HG03108 (cell line): ENCODE measurements at regions not wholly inside any gene's neighbourhood (a gene's known extent, or its start where the extent isn't known, plus 50 kb on each side); places are given as distances from the start of the nearest gene placed in this dataset.

Experiments used
- ATAC-seq: cut with Tn5 transposase; IDR thresholded peaks from one replicate; pipeline ENCODE4 v1.9.1; 2021; ENCODE audit warnings: moderate library complexity; ENCODE audit not compliant: unreplicated experiment

DNA sequence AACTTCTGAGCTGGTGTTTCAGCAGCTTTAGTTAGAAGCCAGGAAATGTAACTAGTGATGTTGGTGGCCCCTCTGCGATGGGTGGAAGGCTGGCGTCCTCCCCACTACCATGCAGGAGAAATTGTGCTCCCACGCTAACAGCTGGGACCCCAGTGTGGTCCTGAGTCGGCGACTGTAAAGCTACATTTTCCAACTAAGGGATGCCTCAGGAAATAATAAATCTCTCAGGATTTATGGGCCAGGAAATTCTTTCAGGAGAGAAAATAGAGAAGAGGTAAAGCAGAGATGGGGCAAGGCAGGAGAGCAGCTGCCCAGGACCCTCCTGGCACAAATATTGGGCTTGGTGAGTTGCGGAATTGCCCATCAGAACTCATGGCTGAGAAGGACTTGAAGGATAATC, 186.9 kb downstream of the OPA1 start:
- no peak for ATAC-seq

DNA sequence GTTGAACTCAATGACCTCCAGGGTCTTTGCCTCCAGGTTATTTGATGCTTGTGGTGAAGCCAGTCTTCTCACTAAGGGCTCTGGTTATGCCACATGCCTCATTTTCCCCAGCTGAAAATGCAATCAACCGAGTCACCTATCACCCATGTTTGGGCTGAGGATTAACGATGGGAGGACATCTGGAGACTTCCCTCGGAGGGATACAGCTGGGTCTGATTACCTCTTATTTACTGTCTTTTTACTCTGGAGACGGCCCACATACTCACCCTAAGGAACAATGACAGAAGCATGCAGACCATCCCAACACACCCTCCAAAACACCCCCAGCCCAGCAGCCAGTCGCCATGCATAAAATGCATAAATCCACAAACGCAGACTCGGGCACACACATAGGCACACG, 187.4 kb downstream of the OPA1 start:
- ATAC-seq, result no peak

GRCh38 chr3:193780810-193781478, 187.9 kb downstream of the OPA1 start:
- ATAC-seq, result no peak

DNA sequence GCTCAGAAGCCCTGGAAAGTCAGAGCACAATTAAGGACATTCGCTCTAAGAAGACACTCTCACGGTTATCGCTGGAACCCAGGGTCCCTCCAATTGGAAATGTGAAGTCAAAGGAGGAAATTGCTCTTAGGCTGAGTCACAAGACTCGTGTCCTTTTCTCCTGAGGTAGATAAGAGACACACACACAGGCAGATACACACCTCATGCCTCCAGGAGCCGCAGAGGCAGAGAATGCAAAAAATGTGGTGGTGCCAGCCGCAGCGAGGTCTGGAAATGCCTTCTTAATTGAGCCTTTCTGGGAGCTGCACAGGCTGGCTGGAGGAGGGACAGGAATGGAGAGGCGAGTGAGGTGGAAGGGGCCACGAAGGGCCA, 189.3 kb downstream of the OPA1 start:
- ATAC-seq, result no peak

DNA sequence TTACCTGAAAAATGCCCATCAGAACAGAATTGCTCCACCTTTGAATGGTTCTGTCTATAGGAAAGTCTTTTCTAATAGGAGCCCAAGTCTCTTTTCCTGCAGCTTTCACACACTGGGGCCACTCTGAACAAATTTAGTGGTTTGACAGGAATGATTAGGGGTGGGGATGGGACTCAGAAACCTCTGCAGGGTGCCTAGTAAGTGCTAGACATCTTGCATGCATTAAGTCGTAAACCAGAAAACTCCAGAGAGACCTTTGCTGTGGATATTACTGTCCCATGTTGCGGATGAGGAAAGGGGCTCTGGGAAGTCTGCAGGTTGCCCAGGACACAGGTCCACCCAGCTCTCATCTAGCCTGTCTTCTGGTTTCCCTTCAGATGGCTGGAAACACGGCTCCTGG, 189.7 kb downstream of the OPA1 start:
- ATAC-seq, result no peak

- ATAC-seq, result no peak
Measured at GRCh38 chr3:193783166-193783896, 190.3 kb downstream of the OPA1 start.

- ATAC-seq, result no peak
Measured at GRCh38 chr3:193784822-193785221, 191.8 kb downstream of the OPA1 start.

- ATAC-seq, result no peak
Measured at GRCh38 chr3:193787496-193787870, 194.5 kb downstream of the OPA1 start.

DNA sequence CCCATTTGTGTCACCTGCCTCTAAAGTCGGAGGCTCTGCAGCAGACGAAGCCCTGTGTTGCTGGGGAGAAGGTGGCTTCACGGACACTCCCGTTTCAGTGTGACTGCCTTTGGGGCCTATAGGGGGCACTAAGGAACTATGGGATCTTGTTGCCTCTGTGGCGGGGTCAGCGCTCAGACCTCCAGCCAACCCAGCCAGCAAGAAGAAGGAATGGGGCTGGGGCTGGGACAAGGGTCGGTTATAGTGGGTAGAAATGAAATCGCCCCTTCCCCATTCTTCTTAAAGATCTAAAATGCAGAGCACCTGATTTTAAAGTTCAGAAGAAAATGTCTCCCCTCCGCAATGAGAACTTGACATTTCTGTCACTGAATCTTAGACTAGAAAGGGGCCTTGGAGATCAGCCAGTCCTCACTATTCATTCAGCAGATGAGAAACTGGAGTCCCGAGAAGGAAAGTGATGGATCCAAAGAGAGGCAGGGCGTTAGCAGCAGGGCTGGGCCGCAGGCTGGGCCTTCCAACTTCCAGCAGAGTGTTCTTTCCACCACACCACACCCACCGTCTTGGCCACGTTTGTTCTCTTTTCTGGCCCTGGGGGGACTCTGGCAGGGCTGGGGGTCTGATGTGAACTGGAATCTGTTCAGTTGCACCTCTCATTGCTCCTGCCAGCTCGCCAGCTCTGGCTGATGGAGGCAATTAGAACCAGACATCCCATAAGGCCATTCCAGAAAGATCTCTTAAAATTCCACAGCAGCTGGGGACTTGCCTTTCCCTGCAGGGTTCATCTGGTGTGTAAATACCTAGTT, 195.4 kb downstream of the OPA1 start:
- ATAC-seq, result no peak

- no peak for ATAC-seq
Measured at GRCh38 chr3:193789455-193789854, 196.4 kb downstream of the OPA1 start.

DNA sequence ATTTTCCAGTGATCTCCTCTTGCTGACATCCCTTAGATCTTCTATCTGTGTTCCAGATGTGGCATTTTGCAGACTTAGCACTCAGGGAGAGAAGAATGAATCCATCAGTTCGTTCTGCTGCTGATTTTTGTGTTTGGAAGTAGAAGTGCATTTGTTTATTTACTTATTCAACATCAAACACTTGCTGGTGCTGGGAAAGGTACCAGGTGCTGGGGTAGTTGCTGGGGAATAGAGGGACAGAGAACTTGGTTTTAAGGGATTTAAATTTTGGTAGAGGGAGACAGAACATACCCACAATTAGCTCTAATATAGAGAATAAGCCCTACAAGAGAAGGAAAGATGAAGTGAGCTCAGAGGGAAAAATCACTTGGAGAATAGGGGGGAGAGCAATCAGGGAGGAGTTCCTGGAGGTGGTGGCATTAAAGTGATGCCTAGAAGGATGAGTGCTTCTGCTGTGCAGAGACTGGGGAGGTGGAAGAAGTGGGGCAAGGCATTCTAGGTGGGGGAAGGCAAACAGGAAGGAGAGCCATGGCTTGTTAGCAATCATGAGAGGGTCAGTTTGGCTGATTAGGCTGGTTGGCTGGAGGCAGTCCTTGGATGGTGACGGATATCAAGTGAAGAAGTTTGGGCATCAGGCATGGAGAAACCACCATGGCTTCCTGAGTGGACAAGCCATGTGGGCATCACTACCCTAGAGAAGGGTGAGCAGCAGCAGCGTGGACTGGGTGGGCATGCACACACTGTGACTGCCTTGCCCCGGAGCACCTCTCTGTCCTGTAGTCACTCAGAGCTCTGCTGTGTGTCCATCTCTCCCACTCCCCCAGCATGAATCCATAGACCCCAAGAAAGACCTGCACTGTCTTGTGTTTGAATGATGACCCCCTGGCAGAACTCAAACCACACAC, 197.3 kb downstream of the OPA1 start:
- no peak for ATAC-seq

DNA sequence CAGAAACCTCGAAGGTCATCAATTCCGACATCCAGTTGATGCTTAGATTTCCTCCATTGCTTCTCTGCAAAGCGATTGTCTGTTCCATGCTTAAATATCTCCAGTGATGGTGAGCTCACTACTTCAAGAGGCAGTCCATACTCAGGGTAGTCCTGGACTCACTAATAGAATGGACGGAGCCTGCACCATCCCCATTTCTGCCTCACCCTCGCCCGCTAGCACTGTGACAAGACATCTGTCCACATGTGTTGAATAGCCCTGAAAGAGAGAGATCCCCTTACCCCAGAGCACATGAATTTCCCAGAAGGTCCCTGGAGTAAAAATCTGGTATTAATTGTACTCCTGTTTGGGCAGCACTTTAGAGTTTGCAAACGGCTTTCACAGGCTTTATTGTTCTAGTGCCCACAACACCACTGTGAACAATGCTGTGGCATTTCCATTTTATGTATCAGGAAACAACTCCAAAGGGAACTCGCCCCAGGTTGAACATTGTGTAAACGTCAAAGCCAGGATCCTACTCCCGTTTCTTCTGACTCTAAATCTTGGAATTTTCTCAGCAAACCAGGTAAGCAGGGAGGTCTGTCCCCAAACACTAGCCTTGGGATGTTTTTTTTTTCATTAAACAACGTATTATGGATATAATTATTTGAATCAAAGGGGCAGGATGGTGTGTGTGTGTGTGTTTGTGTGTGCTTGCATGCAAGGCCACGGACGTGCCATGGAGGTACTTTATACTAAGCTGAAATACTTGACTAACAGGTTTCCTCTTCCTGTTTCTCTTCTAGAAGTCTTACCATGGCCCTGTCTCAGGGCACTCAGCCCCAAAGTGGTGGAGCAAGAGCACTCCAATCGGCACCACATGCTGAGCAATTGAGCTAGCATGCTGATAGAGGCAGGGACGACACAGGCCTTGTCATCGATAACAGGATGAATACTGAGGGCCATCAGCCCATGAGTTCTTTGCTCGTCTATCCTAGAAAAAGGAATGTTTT, 198.3 kb downstream of the OPA1 start:
- no peak for ATAC-seq

- ATAC-seq, result no peak
Measured at GRCh38 chr3:193793123-193793522, 200.1 kb downstream of the OPA1 start.

DNA sequence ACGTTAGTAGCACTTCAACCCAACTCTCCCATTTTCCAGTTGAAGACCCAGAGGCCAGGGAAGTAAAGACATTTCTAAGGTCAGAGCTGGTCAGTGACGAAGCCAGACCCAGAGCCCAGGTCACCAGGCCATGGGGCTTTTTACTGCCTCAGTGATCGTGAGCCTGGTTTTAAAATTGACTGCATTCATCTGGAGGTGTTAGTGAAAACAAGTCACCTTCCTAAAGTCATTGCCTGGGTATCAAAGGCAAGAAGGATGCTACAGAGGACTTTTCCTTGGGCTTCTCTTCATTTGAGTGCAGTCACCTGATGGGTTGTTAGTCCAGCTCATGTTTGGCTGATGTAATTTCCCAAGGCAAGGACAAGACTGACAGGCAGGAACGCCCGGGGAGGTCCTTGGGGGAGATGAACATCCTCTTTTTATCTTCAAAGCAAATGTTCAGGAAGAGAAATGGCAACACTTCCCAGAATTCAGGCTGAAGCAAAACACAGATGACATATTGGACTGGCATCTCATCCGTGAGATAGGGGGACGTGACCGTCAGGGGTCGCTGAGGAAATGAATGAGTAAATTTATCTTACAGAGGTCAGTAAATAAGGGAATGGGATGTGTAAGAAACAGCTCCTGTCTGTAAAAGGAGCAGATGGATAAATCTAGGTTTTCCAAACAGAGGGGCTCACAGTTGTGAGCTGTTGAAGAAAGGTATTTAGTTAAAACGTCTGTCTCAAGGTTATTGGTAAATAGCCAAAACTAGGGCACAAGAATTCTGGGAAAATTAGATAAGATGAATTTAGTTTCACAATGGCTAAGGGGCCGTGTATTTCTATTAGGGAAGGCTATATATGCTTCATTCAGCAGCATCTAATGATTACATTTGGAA, 201.2 kb downstream of the OPA1 start:
- ATAC-seq, result no peak

DNA sequence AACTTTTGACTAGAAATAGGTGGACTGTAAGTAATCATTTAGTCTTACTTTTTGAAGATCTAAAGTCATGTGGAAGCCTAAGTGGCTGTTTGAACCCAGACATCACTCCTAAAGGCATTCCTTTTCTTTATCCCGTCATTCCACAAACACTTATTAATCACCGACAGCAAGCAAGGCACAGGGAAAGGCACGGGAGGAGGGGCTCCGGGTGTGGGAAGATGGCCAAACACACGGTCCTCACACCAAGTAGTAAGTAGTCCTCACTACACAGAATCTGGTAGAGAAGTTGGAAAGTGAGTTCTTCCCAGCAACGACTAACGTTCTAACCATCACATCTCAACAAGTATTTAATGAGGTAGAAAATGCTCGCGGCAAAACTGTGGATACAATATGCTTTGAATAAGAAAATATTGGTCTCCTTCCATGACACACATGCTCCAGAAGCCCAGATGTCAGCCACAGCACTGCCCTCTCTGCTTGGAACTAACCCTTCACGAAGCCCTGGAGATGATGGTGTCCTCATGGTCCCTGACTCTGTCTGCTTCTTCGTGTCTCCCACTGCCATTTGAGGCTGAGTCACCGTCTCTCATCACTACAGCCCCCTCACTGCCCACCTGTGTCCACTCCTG, 202.2 kb downstream of the OPA1 start:
- ATAC-seq, result no peak

DNA sequence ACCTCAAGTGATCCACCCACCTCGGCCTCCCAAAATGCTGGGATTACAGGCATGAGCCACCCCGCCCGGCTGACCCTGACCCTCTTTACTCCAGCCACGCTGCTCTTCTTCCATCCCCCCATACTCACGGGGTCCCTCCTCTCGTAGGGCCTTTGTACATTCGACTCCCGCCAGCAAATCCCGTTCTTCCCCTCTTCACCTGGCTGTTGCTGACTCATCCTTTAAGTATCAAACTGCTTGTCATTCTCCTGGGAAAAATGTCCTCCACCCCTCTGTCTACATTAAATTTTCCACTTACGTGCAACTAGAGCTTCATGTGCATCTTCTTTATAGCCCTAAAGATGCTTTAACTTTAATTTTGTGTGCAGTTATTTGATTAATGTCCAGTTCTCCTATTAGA, 203.1 kb downstream of the OPA1 start:
- no peak for ATAC-seq

DNA sequence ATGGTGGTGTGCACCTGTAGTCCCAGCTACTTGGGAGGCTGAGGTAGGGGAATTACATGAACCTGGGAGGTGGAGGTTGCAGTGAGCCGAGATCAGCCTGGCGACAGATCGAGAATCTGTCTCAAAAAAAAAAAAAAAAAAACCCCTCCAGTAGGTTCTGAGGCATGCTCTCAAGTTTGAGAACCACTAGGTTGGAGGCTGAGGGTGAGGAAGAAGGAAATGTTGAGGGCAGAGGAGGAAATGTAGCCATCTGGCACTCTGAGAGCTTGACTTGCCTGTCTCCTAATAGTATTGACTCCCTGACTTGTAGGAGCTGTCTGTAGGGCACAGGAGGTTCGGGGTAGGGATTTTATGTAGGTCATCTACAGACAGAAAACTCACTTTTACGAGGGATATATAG, 204.6 kb downstream of the OPA1 start:
- no peak for ATAC-seq

DNA sequence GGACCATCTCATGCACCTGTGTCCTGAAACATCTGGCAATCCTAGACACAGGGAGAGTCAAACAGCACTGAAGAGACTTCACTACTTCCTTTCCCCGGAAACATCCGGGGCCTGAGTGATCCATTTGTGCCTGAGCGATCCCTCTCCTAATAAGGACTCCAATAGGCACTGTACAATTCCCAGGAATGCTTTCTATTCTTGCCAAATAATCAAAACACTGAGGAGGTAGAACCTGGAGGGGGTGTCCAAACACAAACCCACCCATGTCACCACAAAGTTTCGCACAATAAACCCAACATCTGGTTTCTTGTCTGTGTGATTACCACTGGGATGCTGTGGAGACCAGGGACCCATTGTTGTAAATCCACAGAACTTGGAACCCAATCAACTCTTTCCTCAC, 205.0 kb downstream of the OPA1 start:
- no peak for ATAC-seq
